Mesenchymal stem cell (in vitro differentiated cells and primary cell): ENCODE measurements at regions not wholly inside any gene's neighbourhood (a gene's known extent, or its start where the extent isn't known, plus 50 kb on each side); places are given as distances from the start of the nearest gene placed in this dataset.
"Not testable (repeated sequence)": the region's sequence is repeated elsewhere in the genome, so short reads cannot be mapped to it uniquely, and the experiment has no call there.

Experiments
- DNase-seq: peaks from one replicate; pipeline ENCODE4 v3.0.0-alpha.2; 2013
- H2AFZ ChIP-seq: one replicate; pipeline ENCODE4 v1.6.1; 2013; ENCODE audit warnings: low read depth, mild to moderate bottlenecking, control low read depth, inconsistent platforms, low read length, moderate library complexity
- H2AK5ac ChIP-seq: 2 replicates; pipeline ENCODE4 v1.6.1; 2013; ENCODE audit warnings: low read length, moderate library complexity, mild to moderate bottlenecking, inconsistent platforms; ENCODE audit not compliant: severe bottlenecking
- H2BK120ac ChIP-seq: one replicate; pipeline ENCODE4 v1.6.1; 2013; ENCODE audit warnings: low read depth, mild to moderate bottlenecking, inconsistent platforms, low read length, moderate library complexity
- H2BK12ac ChIP-seq, 2 experiments: one replicate each; pipeline ENCODE4 v1.6.1; 2013; ENCODE audit warnings: inconsistent platforms in 2 of 2, low read length in 2 of 2, mild to moderate bottlenecking in 2 of 2, moderate library complexity in 2 of 2, control low read depth in 1 of 2
- H2BK15ac ChIP-seq: one replicate; pipeline ENCODE4 v1.6.1; 2013; ENCODE audit warnings: mild to moderate bottlenecking, low read depth, inconsistent platforms; ENCODE audit not compliant: poor library complexity, severe bottlenecking
- H2BK5ac ChIP-seq: 2 replicates; pipeline ENCODE4 v1.6.1; 2013; ENCODE audit warnings: low read depth, mild to moderate bottlenecking, low read length, control low read depth, inconsistent platforms; ENCODE audit not compliant: poor library complexity, severe bottlenecking
- H3K14ac ChIP-seq, 2 experiments: one replicate each; pipeline ENCODE4 v1.6.1; 2013; ENCODE audit warnings: inconsistent platforms in 2 of 2, low read length in 2 of 2, control low read depth in 1 of 2, mild to moderate bottlenecking in 1 of 2, moderate library complexity in 1 of 2
- H3K18ac ChIP-seq, 2 experiments: one replicate each; pipeline ENCODE4 v1.6.1; 2013; ENCODE audit warnings: inconsistent platforms in 2 of 2, low read length in 2 of 2, control low read depth in 1 of 2, low read depth in 1 of 2, mild to moderate bottlenecking in 1 of 2
- H3K23ac ChIP-seq, 2 experiments: one replicate each; pipeline ENCODE4 v1.6.1; 2013; ENCODE audit warnings: inconsistent platforms in 2 of 2, low read length in 2 of 2, mild to moderate bottlenecking in 2 of 2, moderate library complexity in 2 of 2, control low read depth in 1 of 2
- H3K27ac ChIP-seq: 2 replicates; pipeline ENCODE4 v1.5.1; 2013; ENCODE audit warnings: mild to moderate bottlenecking, moderate library complexity, low read length, control low read depth, inconsistent platforms; ENCODE audit not compliant: poor library complexity, severe bottlenecking
- H3K27me3 ChIP-seq, 2 experiments: 2 replicates each; pipeline versions ENCODE4 v1.6.1 to v1.7.0; 2013; ENCODE audit warnings: low read length in 2 of 2, mild to moderate bottlenecking in 2 of 2, moderate library complexity in 2 of 2, control low read depth in 1 of 2, inconsistent platforms in 1 of 2; ENCODE audit not compliant: control insufficient read depth in 1 of 2, insufficient read depth in 1 of 2
- H3K36me3 ChIP-seq, 2 experiments: 2 replicates each; pipeline versions ENCODE4 v1.6.1 to v1.7.0; 2013; ENCODE audit warnings: low read length in 2 of 2, control low read depth in 1 of 2, inconsistent platforms in 1 of 2, low read depth in 1 of 2, mild to moderate bottlenecking in 1 of 2; ENCODE audit not compliant: insufficient read depth in 2 of 2, control insufficient read depth in 1 of 2
- H3K4ac ChIP-seq, 2 experiments: one replicate each; pipeline ENCODE4 v1.6.1; 2013; ENCODE audit warnings: inconsistent platforms in 2 of 2, low read length in 2 of 2, mild to moderate bottlenecking in 2 of 2, moderate library complexity in 2 of 2, control low read depth in 1 of 2, low read depth in 1 of 2
- H3K4me1 ChIP-seq: 2 replicates; pipeline ENCODE4 v1.6.1; 2013; ENCODE audit warnings: low read depth, low read length, control low read depth; ENCODE audit not compliant: control insufficient read depth, insufficient read depth
- H3K4me2 ChIP-seq: 2 replicates; pipeline ENCODE4 v1.6.1; 2013; ENCODE audit warnings: low read length, mild to moderate bottlenecking, inconsistent platforms; ENCODE audit not compliant: poor library complexity, severe bottlenecking
- H3K4me3 ChIP-seq, 2 experiments: 2 replicates each; pipeline versions ENCODE4 v1.5.1 to v1.7.0; 2013; ENCODE audit warnings: low read length in 2 of 2, mild to moderate bottlenecking in 2 of 2, control low read depth in 1 of 2, low read depth in 1 of 2; ENCODE audit not compliant: insufficient read depth in 1 of 2
- H3K79me1 ChIP-seq: replicated peaks from 2 replicates; pipeline ENCODE4 v1.6.1; 2013; ENCODE audit warnings: mild to moderate bottlenecking, control low read depth, low read length, inconsistent platforms; ENCODE audit not compliant: poor library complexity, severe bottlenecking
- H3K9ac ChIP-seq: 2 replicates; pipeline ENCODE4 v1.7.0; 2013; ENCODE audit warnings: mild to moderate bottlenecking, low read length, moderate library complexity
- H3K9me3 ChIP-seq: 2 replicates; pipeline ENCODE4 v1.7.0; 2013; ENCODE audit warnings: mild to moderate bottlenecking, low read length; ENCODE audit not compliant: control insufficient read depth
- H4K8ac ChIP-seq: one replicate; pipeline ENCODE4 v1.6.1; 2013; ENCODE audit warnings: inconsistent platforms, mild to moderate bottlenecking, low read length, moderate library complexity
- H4K91ac ChIP-seq: one replicate; pipeline ENCODE4 v1.6.1; 2013; ENCODE audit warnings: mild to moderate bottlenecking, low read length, inconsistent platforms
- WGBS: methylation state at CpG from one replicate; pipeline ENCODE4 v1.1.7; 2013; ENCODE audit warnings: mixed read lengths; 5-methylcytosine and 5-hydroxymethylcytosine counted together

- Histone ChIP-seq H3K23ac (no peak overlapping the region), H2BK120ac (no peak overlapping the region), H2AFZ (no peak overlapping the region), H2BK5ac (no peak overlapping the region), H3K27me3 (peaks cover 0 to 2% of the 10 kb centered on the region in 2 experiments), H2AK5ac (no peak overlapping the region), H3K18ac (no peak overlapping the region), H3K4ac (no peak overlapping the region), H2BK15ac (no peak overlapping the region), H3K4me3 (peak overlapping the region in 1 of 2 experiments; percentile 69), H3K79me1 (no peaks in the 10 kb centered on the region), H3K27ac (peak overlapping the region; percentile 84), H3K4me2 (no peak overlapping the region), H3K9me3 (no peaks in the 10 kb centered on the region), H4K8ac (no peak overlapping the region), H3K36me3 (no peaks in the 10 kb centered on the region), H3K14ac (no peak overlapping the region), H2BK12ac (no peak overlapping the region), H3K9ac (peak overlapping the region; percentile 90), H4K91ac (no peak overlapping the region), H3K4me1 (peaks cover 8% of the 10 kb centered on the region)
- DNase-seq = peak; percentile 90
- WGBS = 0% methylated on average over 3 of the region's 4 CpGs
Measured at GRCh38 chrX:45803383-45803921, 602.8 kb upstream of the DIPK2B start.

GRCh38 chrX:45801554-45801953, 600.9 kb upstream of the DIPK2B start:
- peaks cover 0 to 2% of the 10 kb centered on the region in 2 experiments for H3K27me3 ChIP-seq
- no peak overlapping the region for H2BK5ac ChIP-seq
- no peak overlapping the region for H2AK5ac ChIP-seq
- H3K23ac ChIP-seq = no peak overlapping the region
- no peak overlapping the region for H3K4me2 ChIP-seq
- no peak overlapping the region for H2BK120ac ChIP-seq
- no peaks in the 10 kb centered on the region for H3K9me3 ChIP-seq
- H3K4me1 ChIP-seq = peaks cover 9% of the 10 kb centered on the region
- 92% methylated on average over 2 of the region's 6 CpGs for WGBS
- no peak overlapping the region for H4K91ac ChIP-seq
- peak overlapping the region; percentile 74 for H3K27ac ChIP-seq
- H3K18ac ChIP-seq = no peak overlapping the region
- H2BK12ac ChIP-seq = no peak overlapping the region
- no peaks in the 10 kb centered on the region for H3K79me1 ChIP-seq
- H2AFZ ChIP-seq = no peak overlapping the region
- H4K8ac ChIP-seq = no peak overlapping the region
- H2BK15ac ChIP-seq = no peak overlapping the region
- no peak overlapping the region for H3K4ac ChIP-seq
- H3K14ac ChIP-seq = no peak overlapping the region
- peak overlapping the region; percentile 90 for H3K9ac ChIP-seq
- H3K36me3 ChIP-seq = peaks cover 0 to 1% of the 10 kb centered on the region in 2 experiments
- peak; percentile 46 for DNase-seq
- peak overlapping the region in 1 of 2 experiments; percentile 69 for H3K4me3 ChIP-seq

GRCh38 chrX:45800746-45801453, 600.2 kb upstream of the DIPK2B start:
- H3K36me3 ChIP-seq = not testable (repeated sequence)
- WGBS = 93% methylated on average over 6 of the region's 16 CpGs
- H3K9ac ChIP-seq = peak overlapping the region; percentile 90

GRCh38 chrX:45799576-45799975, 598.9 kb upstream of the DIPK2B start:
- no peak overlapping the region for H2BK15ac ChIP-seq
- H3K36me3 ChIP-seq = peaks cover 0 to 3% of the 10 kb centered on the region in 2 experiments
- no peaks in the 10 kb centered on the region for H3K9me3 ChIP-seq
- H4K8ac ChIP-seq = peak overlapping the region; percentile 28
- H4K91ac ChIP-seq = no peak overlapping the region
- H3K27ac ChIP-seq = peak overlapping the region; percentile 80
- H3K79me1 ChIP-seq = no peaks in the 10 kb centered on the region
- no peak for DNase-seq
- H3K23ac ChIP-seq = no peak overlapping the region
- H3K4me3 ChIP-seq = peak overlapping the region in 1 of 2 experiments; percentile 19
- no peak overlapping the region for H2AK5ac ChIP-seq
- H2BK5ac ChIP-seq = no peak overlapping the region
- H3K18ac ChIP-seq = peak overlapping the region in 1 of 2 experiments; percentile 12
- peaks cover 0 to 8% of the 10 kb centered on the region in 2 experiments for H3K27me3 ChIP-seq
- H2AFZ ChIP-seq = no peak overlapping the region
- peaks cover 6% of the 10 kb centered on the region for H3K4me1 ChIP-seq
- peak overlapping the region in 1 of 2 experiments; percentile 94 for H2BK12ac ChIP-seq
- H3K4ac ChIP-seq = no peak overlapping the region
- no peak overlapping the region for H3K14ac ChIP-seq
- no peak overlapping the region for H3K4me2 ChIP-seq
- H2BK120ac ChIP-seq = no peak overlapping the region
- WGBS = 100% methylated on average over 3 of the region's 6 CpGs
- H3K9ac ChIP-seq = peak overlapping the region; percentile 73

More at GRCh38 chrX:45800746-45801453, 600.2 kb upstream of the DIPK2B start:
- not testable (repeated sequence) for DNase-seq, H2AK5ac ChIP-seq, H2BK5ac ChIP-seq, H3K27me3 ChIP-seq, H3K4me2 ChIP-seq, H2BK12ac ChIP-seq, H3K4ac ChIP-seq, H3K9me3 ChIP-seq, H2BK120ac ChIP-seq, H3K14ac ChIP-seq, H4K8ac ChIP-seq, H4K91ac ChIP-seq, H3K23ac ChIP-seq, H2AFZ ChIP-seq, H3K18ac ChIP-seq, H3K79me1 ChIP-seq, H3K4me1 ChIP-seq, H2BK15ac ChIP-seq
- Histone ChIP-seq H3K4me3 (peak overlapping the region in 1 of 2 experiments; percentile 35), H3K27ac (peak overlapping the region; percentile 74)
